ENCODE measurements at regions not wholly inside any gene's neighbourhood (a gene's known extent, or its start where the extent isn't known, plus 50 kb on each side); places are given as distances from the start of the nearest gene placed in this dataset.
"Not testable (repeated sequence)": the region's sequence is repeated elsewhere in the genome, so short reads cannot be mapped to it uniquely, and the experiment has no call there.

DNA sequence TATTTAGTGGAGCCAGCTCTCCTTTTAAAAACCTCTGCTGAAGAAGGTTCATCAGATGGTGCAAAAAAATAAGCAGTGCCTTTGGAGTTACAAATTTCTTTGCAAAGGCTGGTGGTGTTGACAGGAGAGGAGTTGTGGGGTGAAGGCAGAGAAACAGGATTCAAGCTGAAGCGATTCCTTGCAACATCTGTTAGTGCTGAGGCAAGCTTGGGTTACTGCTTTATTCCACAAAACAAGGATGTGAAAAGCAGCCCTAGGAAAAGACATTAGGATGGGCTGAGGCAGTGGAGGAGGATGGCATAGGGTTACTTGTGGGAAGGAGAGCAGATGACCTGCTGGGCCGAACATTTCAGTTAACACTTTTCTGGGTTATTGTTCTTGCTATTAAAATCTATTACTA, 390.7 kb downstream of the DLEU7 start:
- no peak for DNase-seq (ENCODE audit: low read depth)

DNA sequence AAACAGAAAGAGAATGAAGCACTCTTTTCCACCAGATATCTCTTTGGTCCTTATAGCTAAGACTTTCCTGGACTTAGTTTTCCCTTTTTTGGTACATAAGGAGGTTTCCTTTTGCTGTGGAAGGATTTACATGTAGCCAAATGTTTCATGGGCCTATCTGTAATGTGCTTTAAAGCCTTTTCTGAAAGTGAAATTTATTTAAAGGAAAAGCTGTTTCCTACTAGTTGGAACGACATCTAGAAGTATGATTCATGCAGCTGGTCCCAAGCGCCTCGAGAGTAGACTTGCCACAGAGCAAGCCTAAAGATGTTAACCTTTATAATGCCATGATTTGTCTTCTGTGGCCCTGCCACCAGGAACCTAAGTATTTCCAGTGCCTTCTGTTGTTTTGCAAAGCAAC, 390.3 kb downstream of the DLEU7 start:
- no peak for DNase-seq (ENCODE audit: low read depth)

GRCh38 chr13:50456111-50456510, 387.4 kb downstream of the DLEU7 start:
- DNase-seq (ENCODE audit: low read depth), result no peak

DNA sequence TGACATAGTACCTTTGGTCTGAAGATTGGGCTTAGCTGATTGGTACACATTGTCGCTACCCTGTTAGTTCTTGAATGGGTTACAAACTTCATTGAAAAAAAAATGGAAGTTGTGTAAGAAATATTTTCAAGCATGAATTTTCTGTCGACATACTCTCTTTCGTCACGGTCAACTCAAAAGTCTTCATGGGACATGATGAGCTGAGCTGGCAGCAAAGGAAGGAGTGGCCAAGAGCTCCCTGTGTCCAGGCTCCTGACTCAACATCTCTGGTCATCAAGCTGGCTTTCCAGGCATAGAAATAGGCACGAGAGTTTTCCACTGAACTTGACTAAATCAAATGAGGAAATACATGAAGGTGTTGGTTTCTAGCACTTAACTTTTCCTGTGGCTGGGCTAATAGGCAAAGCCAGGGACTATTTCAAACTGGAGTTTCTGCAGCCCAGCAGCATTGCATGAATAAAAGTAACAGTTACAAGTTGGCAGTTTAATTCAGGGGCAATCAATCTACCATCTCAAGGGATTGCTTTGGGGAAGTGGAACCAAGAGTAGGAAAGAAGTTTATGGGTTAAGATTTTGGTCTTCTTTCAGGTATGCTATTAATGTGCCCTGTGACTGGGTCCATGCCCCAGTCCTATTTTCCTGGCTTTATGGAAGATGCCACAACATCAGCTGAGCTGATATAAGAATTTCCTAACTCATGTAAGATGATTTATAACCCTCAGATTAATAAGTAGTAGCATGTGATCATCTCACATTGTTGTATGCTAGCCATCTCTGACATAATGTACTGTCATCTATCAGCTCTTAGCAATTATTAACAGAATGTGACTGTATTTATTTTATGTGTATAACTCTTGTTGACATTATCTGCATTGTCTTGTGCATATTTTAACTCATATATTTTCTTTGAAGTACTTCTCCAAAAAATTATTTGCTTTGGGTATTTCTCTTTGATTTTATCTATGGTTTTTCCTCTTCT, 385.8 kb downstream of the DLEU7 start:
- DNase-seq (ENCODE audit: low read depth), result no peak

DNA sequence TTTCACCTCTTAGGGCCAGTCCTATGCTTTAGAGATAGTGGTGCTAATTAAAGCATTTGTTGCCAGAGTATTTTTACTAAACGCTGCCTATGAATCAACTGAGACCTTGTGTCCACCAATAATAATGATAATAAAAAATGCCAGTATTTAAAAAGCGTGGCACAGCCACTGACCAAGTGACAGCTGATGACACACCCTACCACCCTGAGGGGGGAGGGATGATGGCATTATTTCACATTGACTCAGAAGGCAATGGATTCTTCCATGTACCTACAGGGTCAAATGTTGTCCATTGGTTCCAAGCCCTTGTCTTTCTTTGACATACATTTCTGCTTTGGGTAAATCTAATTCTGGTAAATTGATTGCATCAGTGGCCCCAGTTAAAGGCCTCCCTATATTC, 384.4 kb downstream of the DLEU7 start:
- DNase-seq (ENCODE audit: low read depth), result no peak

DNA sequence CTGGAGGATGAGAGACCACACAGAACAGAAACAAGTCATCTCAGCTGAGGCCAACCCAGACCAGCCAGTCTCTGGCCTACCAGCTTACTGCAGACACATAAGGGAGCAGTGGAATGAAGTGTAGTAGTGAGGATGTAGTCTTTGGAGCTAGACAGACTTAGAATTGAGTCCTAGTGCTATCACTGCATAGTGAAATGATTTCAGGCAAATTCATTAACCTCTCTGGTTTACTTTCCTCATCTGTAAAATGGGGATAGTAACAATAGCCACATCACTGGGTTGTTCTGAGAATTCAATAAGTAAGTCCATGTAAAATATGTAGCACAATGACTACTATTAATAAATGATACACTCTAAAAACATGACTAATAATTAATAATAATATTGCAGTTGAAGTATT, 383.8 kb downstream of the DLEU7 start:
- DNase-seq (ENCODE audit: low read depth), result no peak

DNA sequence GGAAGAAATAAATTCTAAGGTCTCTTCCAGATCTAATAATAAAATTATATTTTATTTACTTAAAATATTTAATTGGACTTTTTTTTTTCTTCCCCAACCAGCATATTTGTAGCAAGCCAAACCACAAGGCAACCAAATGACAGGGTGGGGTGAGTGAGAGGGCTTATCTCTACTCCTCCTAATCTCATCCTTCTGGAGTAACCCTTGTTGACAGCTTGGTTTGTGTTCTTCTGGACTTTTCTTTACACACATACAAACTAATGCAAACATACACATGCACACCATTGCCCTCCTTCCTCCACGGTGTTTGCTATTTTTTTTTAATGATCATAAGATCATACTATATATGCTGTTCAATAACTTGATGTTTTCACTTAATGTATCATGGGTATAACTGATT, 383.1 kb downstream of the DLEU7 start:
- no peak for DNase-seq (ENCODE audit: low read depth)

DNA sequence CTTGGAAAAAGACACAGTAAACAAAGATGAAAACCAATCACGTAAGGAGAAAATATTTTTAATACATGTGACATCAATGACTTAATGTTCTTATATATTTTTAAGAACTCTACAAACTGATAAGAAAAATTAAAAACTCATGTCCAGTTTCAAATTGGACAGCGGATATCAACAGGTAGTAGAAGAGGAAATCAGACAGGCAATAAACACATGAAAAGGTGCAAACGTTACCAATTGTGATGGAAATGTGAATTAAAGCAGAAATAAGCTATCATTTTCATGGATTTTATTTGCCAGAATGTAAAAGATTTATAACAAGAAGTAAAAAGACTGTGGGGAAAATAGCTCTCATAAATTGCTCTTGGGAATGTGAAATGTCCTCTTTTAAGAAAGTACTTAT, 382.3 kb downstream of the DLEU7 start:
- DNase-seq (ENCODE audit: low read depth), result no peak

DNA sequence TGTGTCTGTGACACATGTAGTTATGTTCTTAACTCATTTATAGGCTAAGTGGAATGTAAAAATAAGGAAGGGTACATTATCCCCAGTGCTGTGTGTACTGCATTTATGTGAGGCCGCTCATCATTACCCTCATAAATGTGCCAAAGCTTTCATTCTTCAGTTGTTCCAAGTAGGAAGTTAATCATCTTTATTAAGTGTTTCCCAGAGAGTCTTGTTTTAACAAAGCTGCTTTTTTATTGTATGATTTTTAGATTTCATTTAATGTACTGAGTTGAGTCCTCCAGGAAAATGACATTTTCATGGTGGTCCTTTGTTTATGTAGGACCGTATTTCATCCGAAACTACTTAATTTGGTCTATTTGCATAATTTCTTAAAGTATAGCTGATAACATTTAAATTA, 379.8 kb downstream of the DLEU7 start:
- no peak for DNase-seq (ENCODE audit: low read depth)

GRCh38 chr13:50464349-50465251, 378.9 kb downstream of the DLEU7 start:
- DNase-seq (ENCODE audit: low read depth), result no peak

GRCh38 chr13:50466456-50466855, 377.0 kb downstream of the DLEU7 start:
- DNase-seq (ENCODE audit: low read depth), result no peak

- no peak for DNase-seq (ENCODE audit: low read depth)
Measured at GRCh38 chr13:50467156-50468110, 376.1 kb downstream of the DLEU7 start.

- no peak for DNase-seq (ENCODE audit: low read depth)
Measured at GRCh38 chr13:50468849-50469669, 374.4 kb downstream of the DLEU7 start.

- DNase-seq (ENCODE audit: low read depth), result not testable (repeated sequence)
Measured at GRCh38 chr13:50473050-50473449, 370.4 kb downstream of the DLEU7 start.

DNA sequence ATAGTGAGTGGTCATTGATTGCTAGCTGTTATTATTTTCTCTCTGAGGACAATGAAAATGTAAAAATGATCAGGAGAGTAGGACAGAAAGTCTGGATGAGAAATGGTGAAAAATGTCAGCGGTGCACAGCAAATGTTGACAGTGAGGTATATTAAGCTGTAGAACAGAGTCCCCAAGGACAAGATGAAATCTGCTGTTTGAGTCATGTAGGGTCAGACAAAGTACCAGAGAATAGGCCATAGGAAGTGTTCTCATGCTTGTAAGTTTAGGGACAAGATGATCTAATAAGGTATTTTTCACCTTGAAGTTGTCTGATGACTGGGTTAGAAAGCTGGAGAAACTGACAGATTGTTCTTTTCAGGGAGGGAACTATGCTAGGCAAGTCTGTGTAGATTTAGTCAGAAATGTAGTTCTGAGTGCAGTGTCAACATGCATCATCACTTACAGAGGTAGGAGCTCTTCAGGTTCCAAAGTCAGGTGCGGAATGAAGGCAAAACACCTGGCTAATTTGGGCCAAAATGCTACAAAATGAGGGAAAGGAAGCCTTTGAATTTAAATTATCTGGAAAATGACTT, 369.3 kb downstream of the DLEU7 start:
- DNase-seq (ENCODE audit: low read depth), result no peak

GRCh38 chr13:50476577-50477285, 366.8 kb downstream of the DLEU7 start:
- DNase-seq (ENCODE audit: low read depth), result no peak

- no peak for DNase-seq (ENCODE audit: low read depth)
Measured at GRCh38 chr13:50481936-50482335, 361.6 kb downstream of the DLEU7 start.

- no peak for DNase-seq (ENCODE audit: low read depth)
Measured at GRCh38 chr13:50483416-50483815, 360.1 kb downstream of the DLEU7 start.

- DNase-seq (ENCODE audit: low read depth), result no peak
Measured at GRCh38 chr13:50484472-50485113, 358.9 kb downstream of the DLEU7 start.

Measured in T follicular helper cell (primary cell).